ENCODE measurements at regions not wholly inside any gene's neighbourhood (a gene's known extent, or its start where the extent isn't known, plus 50 kb on each side); places are given as distances from the start of the nearest gene placed in this dataset.

DNA sequence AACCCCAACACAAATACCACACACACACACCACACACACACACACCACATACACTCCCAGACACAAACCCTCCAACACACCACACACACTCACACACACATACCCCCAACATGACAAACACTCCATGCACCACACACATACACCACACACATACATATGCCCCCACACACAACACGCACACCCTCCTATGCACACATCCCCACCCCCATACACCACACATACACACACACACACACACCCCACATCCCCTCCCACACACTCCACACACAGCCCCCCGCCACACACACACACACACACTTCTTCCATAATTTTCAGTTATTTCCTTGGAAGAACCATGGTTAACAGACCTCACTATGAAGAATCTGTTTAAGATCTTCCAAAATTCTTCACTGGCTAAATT, 173.5 kb upstream of the KCNIP4 start:
- DNase-seq (ENCODE audit: low read depth in 1 of 2, low spot score in 1 of 2): no peak

GRCh38 chr4:22115262-22115661, 166.7 kb upstream of the KCNIP4 start:
- no peak for DNase-seq (ENCODE audit: low read depth in 1 of 2, low spot score in 1 of 2)

- no peak for DNase-seq (ENCODE audit: low read depth in 1 of 2, low spot score in 1 of 2)
Measured at GRCh38 chr4:22103768-22104167, 155.2 kb upstream of the KCNIP4 start.

GRCh38 chr4:22099896-22100295, 151.3 kb upstream of the KCNIP4 start:
- no peak for DNase-seq (ENCODE audit: low read depth in 1 of 2, low spot score in 1 of 2)

DNA sequence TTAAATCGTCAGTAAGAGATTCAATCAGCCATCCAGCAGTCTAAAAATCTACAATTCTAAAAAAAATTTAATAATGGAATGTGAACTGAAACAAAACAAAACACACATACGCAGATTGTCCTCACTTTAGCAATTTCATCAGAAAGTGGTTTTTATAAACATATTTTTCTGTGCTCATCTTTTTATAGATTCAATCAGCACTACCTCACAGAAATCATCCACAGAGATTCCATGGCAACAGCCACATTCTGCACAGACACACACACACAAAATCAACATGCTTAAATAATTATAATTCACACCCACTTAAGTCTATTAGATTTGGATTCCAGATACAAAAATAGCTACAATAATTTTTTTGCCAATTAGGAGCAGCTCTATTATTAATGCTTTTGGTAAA, 149.0 kb upstream of the KCNIP4 start:
- no peak for DNase-seq (ENCODE audit: low read depth in 1 of 2, low spot score in 1 of 2)

- DNase-seq (ENCODE audit: low read depth in 1 of 2, low spot score in 1 of 2): no peak
Measured at GRCh38 chr4:22094217-22094616, 145.6 kb upstream of the KCNIP4 start.

DNA sequence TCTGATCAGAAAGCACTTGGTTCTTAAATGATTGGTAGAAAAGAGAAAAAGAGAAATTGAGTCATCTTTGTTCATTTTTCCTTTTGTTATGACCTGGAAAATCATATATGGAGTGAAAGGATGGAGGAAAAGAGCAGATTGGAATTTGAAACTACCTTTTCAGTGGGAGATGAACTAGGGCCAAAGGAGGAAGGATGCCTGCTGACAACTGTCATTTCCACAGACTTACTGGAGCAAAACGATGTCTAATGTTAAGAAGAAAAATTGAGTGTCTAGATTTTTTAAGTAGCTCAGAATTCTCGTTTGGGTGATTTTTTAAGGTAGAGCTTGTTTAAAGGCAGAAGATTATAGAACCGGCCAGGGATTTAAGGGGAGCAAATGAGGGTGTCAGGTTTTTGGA, 144.6 kb upstream of the KCNIP4 start:
- no peak for DNase-seq (ENCODE audit: low read depth in 1 of 2, low spot score in 1 of 2)

DNA sequence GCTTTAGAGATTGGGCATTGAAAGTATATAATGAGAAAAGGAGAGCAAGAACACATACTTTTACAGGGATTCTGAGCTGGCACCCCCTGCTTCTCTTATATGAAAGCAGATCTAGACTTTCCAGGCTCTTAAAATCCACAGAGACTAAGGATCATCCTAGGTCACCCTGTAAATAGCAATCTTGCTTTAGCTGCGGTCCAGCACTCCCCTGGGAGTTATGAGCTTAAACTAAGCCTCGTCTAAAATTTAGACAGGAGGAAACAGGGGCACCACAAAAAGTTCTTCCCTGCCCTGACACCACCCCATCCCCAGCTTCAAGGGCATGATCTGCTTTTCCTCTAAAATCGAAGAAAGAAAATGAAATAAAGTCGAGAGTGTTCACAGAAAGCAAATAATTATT, 143.3 kb upstream of the KCNIP4 start:
- DNase-seq (ENCODE audit: low read depth in 1 of 2, low spot score in 1 of 2): no peak

- no peak for DNase-seq (ENCODE audit: low read depth in 1 of 2, low spot score in 1 of 2)
Measured at GRCh38 chr4:22091352-22091717, 142.8 kb upstream of the KCNIP4 start.

DNA sequence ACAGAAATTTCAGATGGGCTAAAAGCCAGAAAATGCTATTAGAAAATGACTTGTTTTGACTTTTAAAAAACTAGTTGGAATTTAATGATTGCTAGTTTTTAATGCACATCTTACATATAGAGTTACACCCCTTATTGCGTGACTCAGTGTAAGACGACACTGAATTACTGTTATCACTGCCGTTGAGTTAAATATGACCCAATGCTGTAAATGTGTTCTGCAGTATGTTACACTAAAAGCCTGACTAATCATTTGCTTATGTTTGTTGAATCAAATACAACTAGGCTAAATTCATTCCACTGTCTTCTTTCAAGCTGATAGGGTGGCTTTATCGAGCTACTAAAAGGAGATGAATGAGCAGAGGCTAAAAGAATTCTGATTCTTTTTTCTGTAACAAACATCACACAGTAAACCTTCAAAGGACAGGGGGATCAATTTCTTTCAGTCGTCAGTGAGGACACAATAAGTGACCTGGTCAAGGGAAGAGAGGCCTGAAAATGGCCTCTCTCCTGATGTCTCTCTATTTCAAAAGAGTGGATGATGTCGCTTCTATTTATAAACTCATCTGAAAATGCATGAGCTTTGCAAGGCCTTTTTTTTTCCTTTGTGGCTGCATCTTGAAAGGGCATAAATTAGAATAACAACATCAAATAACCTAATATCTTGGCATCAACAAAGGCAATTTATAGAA, 142.2 kb upstream of the KCNIP4 start:
- no peak for DNase-seq (ENCODE audit: low read depth in 1 of 2, low spot score in 1 of 2)

DNA sequence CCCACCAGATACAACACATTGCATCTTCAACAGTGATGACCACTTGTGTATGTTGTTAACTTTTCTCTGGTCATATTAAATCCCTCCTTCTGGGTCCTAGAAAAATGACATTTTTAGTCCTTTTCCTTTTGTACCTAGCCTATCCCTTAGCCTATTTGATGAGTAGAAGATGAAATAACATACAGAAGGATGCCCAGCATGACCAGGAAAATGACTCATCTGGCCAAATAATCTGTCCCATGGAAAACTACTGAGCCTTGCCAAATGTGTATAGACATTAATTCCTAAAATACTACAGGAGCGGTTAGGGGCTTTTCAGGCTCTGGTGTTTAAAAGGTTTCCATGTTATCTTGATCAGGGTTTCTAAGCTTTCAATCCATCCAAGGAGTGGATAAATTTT, 129.0 kb upstream of the KCNIP4 start:
- no peak for DNase-seq (ENCODE audit: low read depth in 1 of 2, low spot score in 1 of 2)

DNA sequence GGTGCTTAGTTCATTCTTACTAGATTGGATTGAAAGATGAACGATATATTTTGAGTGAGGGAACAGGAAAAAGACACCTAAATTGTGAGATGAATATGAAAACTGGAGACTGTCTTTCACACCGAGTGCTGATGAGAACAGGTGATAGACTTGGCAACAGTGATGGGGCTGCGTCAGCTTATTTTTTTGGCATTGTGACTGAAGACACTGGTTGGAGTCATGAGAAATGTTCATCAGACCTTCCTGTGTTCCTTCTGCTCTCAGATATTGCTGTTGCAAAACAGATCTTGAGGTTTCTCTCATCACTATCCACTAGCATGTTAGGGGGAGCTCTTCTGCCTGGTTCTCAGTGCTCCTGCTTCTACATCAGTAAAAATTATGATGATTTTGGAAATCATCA, 124.2 kb upstream of the KCNIP4 start:
- no peak for DNase-seq (ENCODE audit: low read depth in 1 of 2, low spot score in 1 of 2)

- DNase-seq (ENCODE audit: low read depth in 1 of 2, low spot score in 1 of 2): no peak
Measured at GRCh38 chr4:22072240-22072639, 123.7 kb upstream of the KCNIP4 start.

GRCh38 chr4:22071749-22072148, 123.2 kb upstream of the KCNIP4 start:
- no peak for DNase-seq (ENCODE audit: low read depth in 1 of 2, low spot score in 1 of 2)

- DNase-seq (ENCODE audit: low read depth in 1 of 2, low spot score in 1 of 2): no peak
Measured at GRCh38 chr4:22070256-22070655, 121.7 kb upstream of the KCNIP4 start.

DNA sequence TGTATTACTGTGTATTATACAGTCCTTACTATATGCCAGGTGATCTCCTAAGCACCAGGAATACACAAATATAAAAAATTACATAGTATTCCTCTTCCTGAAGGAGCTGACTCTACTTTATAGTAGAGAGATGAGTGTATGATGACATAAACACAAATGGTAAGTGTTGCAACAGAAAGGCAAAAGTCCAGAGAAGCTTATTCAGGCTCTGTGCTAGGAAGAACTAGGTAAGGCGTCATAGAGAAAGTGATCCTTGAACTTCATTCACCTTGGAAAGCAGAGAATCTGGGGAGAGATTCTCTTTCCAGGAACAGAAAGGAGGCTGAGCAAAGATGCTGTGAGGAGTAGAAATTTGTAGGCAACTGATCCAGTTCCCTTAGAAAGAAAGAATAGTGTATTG, 115.0 kb upstream of the KCNIP4 start:
- DNase-seq (ENCODE audit: low read depth in 1 of 2, low spot score in 1 of 2): no peak

DNA sequence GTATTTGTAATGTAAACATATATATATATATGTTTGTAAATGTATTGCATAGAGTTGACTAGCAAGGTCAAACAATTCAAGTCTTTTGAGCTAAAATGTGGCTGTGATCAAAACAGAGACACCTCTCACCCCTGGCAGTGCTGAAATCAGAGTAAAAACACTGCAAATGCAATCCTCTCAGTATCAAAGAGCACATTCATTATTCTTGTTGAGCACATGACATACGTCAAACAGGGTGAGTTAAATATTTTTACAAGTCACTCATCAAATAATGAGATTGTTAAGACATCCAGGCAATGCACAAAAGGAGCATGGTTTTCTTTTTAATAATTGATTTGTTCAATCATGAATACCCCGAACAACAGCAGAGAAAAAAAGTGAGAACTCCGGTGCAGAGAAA, 114.1 kb upstream of the KCNIP4 start:
- DNase-seq (ENCODE audit: low read depth in 1 of 2, low spot score in 1 of 2): no peak

- DNase-seq (ENCODE audit: low read depth in 1 of 2, low spot score in 1 of 2): no peak
Measured at GRCh38 chr4:22055954-22056353, 107.4 kb upstream of the KCNIP4 start.

DNA sequence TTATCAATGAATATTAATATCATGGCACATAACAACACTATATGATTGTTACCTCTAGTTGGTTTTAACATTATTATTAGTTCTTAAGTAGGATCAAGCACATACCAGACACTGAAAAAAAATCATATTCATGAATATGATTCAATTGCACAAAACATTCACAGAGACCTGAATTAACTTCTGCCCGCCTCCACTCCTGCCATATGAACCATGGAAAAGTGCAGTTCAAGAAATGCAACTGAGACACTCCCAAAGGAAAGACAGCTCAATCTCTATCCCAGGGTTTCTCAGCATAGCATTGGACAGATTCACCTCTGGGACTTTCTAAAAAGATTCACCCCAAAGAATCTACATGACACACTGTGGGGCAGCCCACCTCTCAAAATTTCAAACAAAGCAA, 103.5 kb upstream of the KCNIP4 start:
- no peak for DNase-seq (ENCODE audit: low read depth in 1 of 2, low spot score in 1 of 2)

DNA sequence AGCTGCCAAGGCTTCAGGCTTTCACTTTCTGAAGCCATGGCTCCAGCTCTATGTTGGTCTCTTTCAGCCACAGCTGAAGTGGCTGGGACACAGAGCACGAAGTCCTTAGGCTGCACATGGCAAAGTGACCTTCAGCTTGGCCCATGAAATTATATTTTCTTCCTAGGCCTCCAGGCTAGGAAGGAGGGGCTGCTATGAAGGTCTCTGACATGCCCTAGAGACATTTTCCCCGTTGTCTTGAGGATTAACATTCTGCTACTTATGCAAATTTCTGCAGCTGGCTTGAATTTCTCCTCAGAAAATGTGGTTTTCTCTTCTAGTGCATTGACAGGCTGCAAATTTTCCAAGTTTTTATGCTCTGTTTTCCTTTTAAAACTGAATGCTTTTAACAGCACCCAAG, 99.8 kb upstream of the KCNIP4 start:
- no peak for DNase-seq (ENCODE audit: low read depth in 1 of 2, low spot score in 1 of 2)

DNA sequence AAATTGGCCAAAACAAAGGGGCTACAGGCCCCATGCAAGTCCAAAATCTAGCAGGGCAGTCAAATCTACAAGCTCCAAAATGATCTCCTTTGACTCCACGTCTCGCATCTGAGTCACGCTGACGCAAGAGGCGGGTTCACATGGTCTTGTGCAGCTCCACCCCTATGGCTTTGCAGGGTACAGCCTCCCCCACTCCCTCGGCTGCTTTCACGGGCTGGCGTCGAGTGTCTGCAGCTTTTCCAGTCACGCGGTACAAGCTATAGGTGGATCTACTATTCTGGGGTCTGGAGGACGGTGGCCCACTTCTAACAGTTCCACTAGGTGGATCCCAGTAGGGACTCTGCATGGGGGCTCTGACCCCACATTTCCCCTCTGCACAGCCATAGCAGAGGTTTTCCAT, 99.2 kb upstream of the KCNIP4 start:
- DNase-seq (ENCODE audit: low read depth in 1 of 2, low spot score in 1 of 2): no peak

DNA sequence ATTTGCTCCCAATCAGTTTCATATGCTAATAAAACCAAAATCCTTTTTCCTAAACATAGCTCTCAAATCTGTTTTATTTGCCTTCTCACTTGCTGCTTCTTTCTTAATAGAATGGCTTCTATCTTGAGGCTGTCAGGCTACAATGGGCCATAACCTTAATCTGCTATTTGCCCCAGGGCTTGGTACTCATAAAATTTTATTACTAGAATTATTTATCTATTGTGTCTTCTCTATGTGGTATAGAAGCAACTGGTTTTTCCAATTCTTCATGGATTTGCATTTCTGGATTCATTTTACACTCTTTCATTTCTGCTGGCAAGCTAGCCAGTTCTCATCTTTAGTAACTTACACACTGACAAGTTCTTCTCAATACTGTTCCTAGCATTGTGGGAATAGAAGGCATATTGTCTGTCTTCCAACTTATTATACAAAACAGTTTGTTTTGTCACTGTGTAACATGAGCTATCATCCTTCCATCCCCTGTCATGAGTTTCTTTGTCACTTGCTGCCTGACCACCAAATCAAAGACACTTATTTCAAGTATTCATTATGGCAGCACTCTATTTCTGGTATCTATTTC, 96.6 kb upstream of the KCNIP4 start:
- no peak for DNase-seq (ENCODE audit: low read depth in 1 of 2, low spot score in 1 of 2)

GRCh38 chr4:22031423-22031822, 82.9 kb upstream of the KCNIP4 start:
- no peak for DNase-seq (ENCODE audit: low read depth in 1 of 2, low spot score in 1 of 2)
